ENCODE measurements at regions not wholly inside any gene's neighbourhood (a gene's known extent, or its start where the extent isn't known, plus 50 kb on each side); places are given as distances from the start of the nearest gene placed in this dataset.
"Not testable (repeated sequence)": the region's sequence is repeated elsewhere in the genome, so short reads cannot be mapped to it uniquely, and the experiment has no call there.

- DNase-seq: no peak
Measured at GRCh38 chr13:65268009-65268408, 1962.1 kb downstream of the PCDH9 start.

- DNase-seq: no peak
Measured at GRCh38 chr13:65265988-65266387, 1964.1 kb downstream of the PCDH9 start.

- peak; percentile 15 for DNase-seq
Measured at GRCh38 chr13:65264066-65264465, 1966.1 kb downstream of the PCDH9 start.

GRCh38 chr13:65260946-65261891, 1968.9 kb downstream of the PCDH9 start:
- DNase-seq: no peak

GRCh38 chr13:65240773-65241172, 1989.4 kb downstream of the PCDH9 start:
- no peak for DNase-seq

GRCh38 chr13:65236841-65237418, 1993.2 kb downstream of the PCDH9 start:
- no peak for DNase-seq

GRCh38 chr13:65217471-65217995, 2012.6 kb downstream of the PCDH9 start:
- DNase-seq: no peak

- not testable (repeated sequence) for DNase-seq
Measured at GRCh38 chr13:65202845-65203244, 2027.3 kb downstream of the PCDH9 start.

GRCh38 chr13:65188721-65189120, 2041.4 kb downstream of the PCDH9 start:
- no peak for DNase-seq

GRCh38 chr13:65168026-65168425, 2062.1 kb downstream of the PCDH9 start:
- DNase-seq: no peak

- no peak for DNase-seq
Measured at GRCh38 chr13:65166675-65167074, 2063.5 kb downstream of the PCDH9 start.

GRCh38 chr13:65159803-65160202, 2070.3 kb downstream of the PCDH9 start:
- DNase-seq: no peak

- DNase-seq: no peak
Measured at GRCh38 chr13:65155861-65156260, 2074.3 kb downstream of the PCDH9 start.

GRCh38 chr13:65154661-65155447, 2075.3 kb downstream of the PCDH9 start:
- no peak for DNase-seq

- DNase-seq: no peak
Measured at GRCh38 chr13:65149687-65150086, 2080.4 kb downstream of the PCDH9 start.

GRCh38 chr13:65143920-65144319, 2086.2 kb downstream of the PCDH9 start:
- DNase-seq: no peak

- DNase-seq: no peak
Measured at GRCh38 chr13:65133094-65133493, 2097.0 kb downstream of the PCDH9 start.

GRCh38 chr13:65125236-65125635, 2104.9 kb downstream of the PCDH9 start:
- no peak for DNase-seq

- no peak for DNase-seq
Measured at GRCh38 chr13:65112531-65112941, 2117.6 kb downstream of the PCDH9 start.

- no peak for DNase-seq
Measured at GRCh38 chr13:65112123-65112522, 2118.0 kb downstream of the PCDH9 start.

- DNase-seq: no peak
Measured at GRCh38 chr13:65111223-65111622, 2118.9 kb downstream of the PCDH9 start.

GRCh38 chr13:65104436-65104835, 2125.7 kb downstream of the PCDH9 start:
- not testable (repeated sequence) for DNase-seq

- no peak for DNase-seq
Measured at GRCh38 chr13:65103351-65103750, 2126.8 kb downstream of the PCDH9 start.
